ENCODE measurements at regions not wholly inside any gene's neighbourhood (a gene's known extent, or its start where the extent isn't known, plus 50 kb on each side); places are given as distances from the start of the nearest gene placed in this dataset.
"Not testable (repeated sequence)": the region's sequence is repeated elsewhere in the genome, so short reads cannot be mapped to it uniquely, and the experiment has no call there.

DNA sequence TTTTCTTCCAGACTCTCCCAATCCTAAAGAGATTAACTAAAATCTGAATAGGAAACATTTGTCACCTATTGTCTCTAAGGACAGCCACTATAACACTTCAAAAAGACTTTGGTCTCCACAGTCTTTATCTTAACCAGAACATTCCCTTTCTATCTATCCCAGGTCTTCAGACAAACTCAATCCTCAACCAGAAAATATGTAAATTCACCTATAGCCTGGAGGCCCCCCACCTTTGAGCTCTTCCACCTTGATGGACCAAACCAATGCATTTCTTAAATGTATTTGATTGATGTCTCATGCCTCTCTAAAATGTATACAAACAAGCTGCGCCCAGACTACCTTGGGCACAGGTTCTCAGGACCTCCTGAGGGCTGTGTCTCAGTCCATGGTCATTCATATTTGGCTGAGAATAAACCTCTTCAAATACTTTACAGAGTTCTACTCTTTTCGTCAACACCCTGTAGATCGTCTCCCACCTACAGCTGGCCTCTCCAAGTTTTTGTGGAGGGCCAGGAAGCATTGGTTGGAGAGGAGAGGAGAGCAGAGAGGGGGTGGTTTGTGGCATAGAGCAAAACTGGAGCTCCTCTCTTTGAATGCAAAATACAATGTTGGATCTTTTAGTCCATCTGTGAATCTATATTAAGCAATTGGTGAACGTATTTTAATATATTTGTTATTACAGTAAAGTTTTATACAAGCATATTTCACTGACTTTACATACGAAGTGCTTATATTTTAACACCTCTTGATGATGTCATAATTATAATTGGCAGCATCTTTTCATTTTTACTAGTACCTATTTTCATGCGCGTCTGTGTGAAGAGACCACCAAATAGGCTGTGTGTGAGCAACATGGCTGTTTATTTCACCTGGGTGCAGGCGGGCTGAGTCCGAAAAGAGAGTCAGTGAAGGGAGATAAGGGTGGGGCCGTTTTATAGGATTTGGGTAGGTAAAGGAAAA, 230.7 kb upstream of the DUSP10 start:
- DNase-seq = no peak
- H3K4me3 Mint-ChIP-seq (ENCODE audit: unreplicated experiment) = no peak overlapping the region
- no peaks in the 10 kb centered on the region for H3K27me3 Mint-ChIP-seq (ENCODE audit: unreplicated experiment)
- H3K9me3 Mint-ChIP-seq (ENCODE audit: unreplicated experiment) = no peaks in the 10 kb centered on the region
- H3K4me1 Mint-ChIP-seq (ENCODE audit: low read depth, unreplicated experiment) = peaks cover 5% of the 10 kb centered on the region
- H3K36me3 Mint-ChIP-seq (ENCODE audit: unreplicated experiment) = no peaks in the 10 kb centered on the region
- no peak for TF ChIP-seq CTCF (IDR thresholded peaks at IDR 0.05; ENCODE audit: partially characterized antibody, unreplicated experiment)
- no peak overlapping the region for H3K27ac Mint-ChIP-seq (ENCODE audit: unreplicated experiment)

- H3K4me1 Mint-ChIP-seq (ENCODE audit: low read depth, unreplicated experiment); H3K27me3 Mint-ChIP-seq (ENCODE audit: unreplicated experiment): not testable (repeated sequence)
These were observed 229.1 kb upstream of the DUSP10 start for GRCh38 chr1:221971035-221971434.

GRCh38 chr1:221969298-221969858, 227.5 kb upstream of the DUSP10 start:
- H3K4me3 Mint-ChIP-seq (ENCODE audit: unreplicated experiment); H3K4me1 Mint-ChIP-seq (ENCODE audit: low read depth, unreplicated experiment); H3K27ac Mint-ChIP-seq (ENCODE audit: unreplicated experiment); H3K27me3 Mint-ChIP-seq (ENCODE audit: unreplicated experiment); DNase-seq; H3K36me3 Mint-ChIP-seq (ENCODE audit: unreplicated experiment); H3K9me3 Mint-ChIP-seq (ENCODE audit: unreplicated experiment): not testable (repeated sequence)

More at GRCh38 chr1:221971035-221971434, 229.1 kb upstream of the DUSP10 start:
- H3K27ac Mint-ChIP-seq (ENCODE audit: unreplicated experiment); H3K4me3 Mint-ChIP-seq (ENCODE audit: unreplicated experiment); H3K36me3 Mint-ChIP-seq (ENCODE audit: unreplicated experiment); H3K9me3 Mint-ChIP-seq (ENCODE audit: unreplicated experiment); DNase-seq: not testable (repeated sequence)

DNA sequence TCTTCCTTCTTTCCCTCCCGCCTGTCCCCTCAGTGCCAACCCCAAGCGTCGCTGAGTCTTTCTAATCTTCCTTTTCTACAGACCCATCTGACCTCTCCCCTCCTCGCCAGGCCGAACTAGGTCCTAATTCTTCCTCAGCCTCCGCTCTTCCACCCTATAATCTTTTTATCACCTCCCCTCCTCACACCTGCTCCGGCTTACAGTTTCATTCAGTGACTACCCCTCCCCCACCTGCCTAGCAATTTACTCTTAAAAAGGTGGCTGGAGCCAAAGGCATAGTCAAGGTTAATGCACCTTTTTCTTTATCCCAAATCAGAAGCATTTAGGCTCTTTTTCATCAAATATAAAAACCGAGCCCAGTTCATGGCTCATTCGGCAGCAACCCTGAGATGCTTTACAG, 225.6 kb upstream of the DUSP10 start:
- H3K4me1 Mint-ChIP-seq (ENCODE audit: low read depth, unreplicated experiment); H3K9me3 Mint-ChIP-seq (ENCODE audit: unreplicated experiment); H3K36me3 Mint-ChIP-seq (ENCODE audit: unreplicated experiment); H3K27ac Mint-ChIP-seq (ENCODE audit: unreplicated experiment); H3K4me3 Mint-ChIP-seq (ENCODE audit: unreplicated experiment); H3K27me3 Mint-ChIP-seq (ENCODE audit: unreplicated experiment); DNase-seq: not testable (repeated sequence)

DNA sequence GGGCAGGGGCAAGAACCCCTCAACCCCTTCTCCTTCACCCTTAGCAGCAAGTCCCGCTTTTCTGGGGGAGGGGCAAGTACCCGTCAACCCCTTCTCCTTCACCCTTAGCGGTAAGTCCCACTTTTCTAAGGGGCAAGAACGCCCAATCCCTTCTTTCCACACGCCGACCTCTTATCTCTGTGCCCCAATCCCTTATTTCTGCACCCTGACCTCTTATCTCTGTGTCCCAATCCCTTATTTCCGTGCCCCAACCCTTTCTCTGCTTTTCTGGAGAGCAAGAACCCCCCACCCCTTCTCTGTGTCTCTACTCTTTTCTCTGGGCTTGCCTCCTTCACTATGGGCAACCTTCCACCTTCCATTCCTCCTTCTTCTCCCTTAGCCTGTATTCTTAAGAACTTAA, 225.0 kb upstream of the DUSP10 start:
- H3K27me3 Mint-ChIP-seq (ENCODE audit: unreplicated experiment); H3K27ac Mint-ChIP-seq (ENCODE audit: unreplicated experiment); DNase-seq; H3K4me1 Mint-ChIP-seq (ENCODE audit: low read depth, unreplicated experiment); H3K9me3 Mint-ChIP-seq (ENCODE audit: unreplicated experiment); H3K4me3 Mint-ChIP-seq (ENCODE audit: unreplicated experiment); H3K36me3 Mint-ChIP-seq (ENCODE audit: unreplicated experiment): not testable (repeated sequence)

DNA sequence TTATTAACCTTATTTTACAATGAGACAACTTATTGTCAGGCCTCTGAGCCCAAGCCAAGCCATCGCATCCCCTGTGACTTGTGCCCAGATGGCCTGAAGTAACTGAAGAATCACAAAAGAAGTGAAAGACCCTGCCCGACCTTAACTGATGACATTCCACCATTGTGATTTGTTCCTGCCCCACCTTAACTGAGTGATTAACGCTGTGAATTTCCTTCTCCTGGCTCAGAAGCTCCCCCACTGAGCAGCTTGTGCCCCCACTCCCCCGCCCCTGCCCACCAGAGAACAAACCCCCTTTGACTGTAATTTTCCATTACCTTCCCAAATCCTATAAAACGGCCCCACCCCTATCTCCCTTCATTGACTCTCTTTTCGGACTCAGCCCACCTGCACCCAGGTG, 224.0 kb upstream of the DUSP10 start:
- not testable (repeated sequence) for H3K4me3 Mint-ChIP-seq (ENCODE audit: unreplicated experiment); H3K9me3 Mint-ChIP-seq (ENCODE audit: unreplicated experiment); H3K27ac Mint-ChIP-seq (ENCODE audit: unreplicated experiment); DNase-seq; H3K4me1 Mint-ChIP-seq (ENCODE audit: low read depth, unreplicated experiment); H3K27me3 Mint-ChIP-seq (ENCODE audit: unreplicated experiment); H3K36me3 Mint-ChIP-seq (ENCODE audit: unreplicated experiment)

- H3K27ac Mint-ChIP-seq (ENCODE audit: unreplicated experiment) = no peak overlapping the region
- no peak for DNase-seq
- H3K36me3 Mint-ChIP-seq (ENCODE audit: unreplicated experiment) = no peaks in the 10 kb centered on the region
- no peaks in the 10 kb centered on the region for H3K9me3 Mint-ChIP-seq (ENCODE audit: unreplicated experiment)
- H3K27me3 Mint-ChIP-seq (ENCODE audit: unreplicated experiment) = no peaks in the 10 kb centered on the region
- no peak overlapping the region for H3K4me3 Mint-ChIP-seq (ENCODE audit: unreplicated experiment)
- H3K4me1 Mint-ChIP-seq (ENCODE audit: low read depth, unreplicated experiment) = no peaks in the 10 kb centered on the region
- TF ChIP-seq CTCF (IDR thresholded peaks at IDR 0.05; ENCODE audit: partially characterized antibody, unreplicated experiment) = no peak
These were observed 223.4 kb upstream of the DUSP10 start for GRCh38 chr1:221965252-221965651.
